Effector memory CD4-positive, alpha-beta T cell (primary cell): ENCODE measurements at regions not wholly inside any gene's neighbourhood (a gene's known extent, or its start where the extent isn't known, plus 50 kb on each side); places are given as distances from the start of the nearest gene placed in this dataset.

Experiments
- DNase-seq, 3 donors: peaks; one replicate each; pipeline ENCODE4 v3.0.0-alpha.2; 2020
- H3K27ac ChIP-seq: 2 replicates; pipeline ENCODE4 v1.7.0; 2013; ENCODE audit warnings: mild to moderate bottlenecking, low read length, moderate library complexity; ENCODE audit not compliant: insufficient read depth, poor library complexity, severe bottlenecking
- H3K27me3 ChIP-seq: replicated peaks from 2 replicates; pipeline ENCODE4 v1.7.0; 2013; ENCODE audit warnings: mild to moderate bottlenecking, low read length; ENCODE audit not compliant: insufficient read depth, control insufficient read depth, poor library complexity, severe bottlenecking
- H3K36me3 ChIP-seq: 2 replicates; pipeline ENCODE4 v1.7.0; 2013; ENCODE audit warnings: mild to moderate bottlenecking, low read length, moderate library complexity; ENCODE audit not compliant: control insufficient read depth, insufficient read depth
- H3K4me1 ChIP-seq: 2 replicates; pipeline ENCODE4 v1.7.0; 2013; ENCODE audit warnings: low read length, mild to moderate bottlenecking; ENCODE audit not compliant: control insufficient read depth, insufficient read depth, poor library complexity, severe bottlenecking
- H3K4me3 ChIP-seq: 2 replicates; pipeline ENCODE4 v1.7.0; 2013; ENCODE audit warnings: low read length, low read depth, mild to moderate bottlenecking; ENCODE audit not compliant: insufficient read depth, poor library complexity, severe bottlenecking
- H3K9me3 ChIP-seq: 2 replicates; pipeline ENCODE4 v1.7.0; 2013; ENCODE audit warnings: mild to moderate bottlenecking, low read length, moderate library complexity; ENCODE audit not compliant: control insufficient read depth

DNA sequence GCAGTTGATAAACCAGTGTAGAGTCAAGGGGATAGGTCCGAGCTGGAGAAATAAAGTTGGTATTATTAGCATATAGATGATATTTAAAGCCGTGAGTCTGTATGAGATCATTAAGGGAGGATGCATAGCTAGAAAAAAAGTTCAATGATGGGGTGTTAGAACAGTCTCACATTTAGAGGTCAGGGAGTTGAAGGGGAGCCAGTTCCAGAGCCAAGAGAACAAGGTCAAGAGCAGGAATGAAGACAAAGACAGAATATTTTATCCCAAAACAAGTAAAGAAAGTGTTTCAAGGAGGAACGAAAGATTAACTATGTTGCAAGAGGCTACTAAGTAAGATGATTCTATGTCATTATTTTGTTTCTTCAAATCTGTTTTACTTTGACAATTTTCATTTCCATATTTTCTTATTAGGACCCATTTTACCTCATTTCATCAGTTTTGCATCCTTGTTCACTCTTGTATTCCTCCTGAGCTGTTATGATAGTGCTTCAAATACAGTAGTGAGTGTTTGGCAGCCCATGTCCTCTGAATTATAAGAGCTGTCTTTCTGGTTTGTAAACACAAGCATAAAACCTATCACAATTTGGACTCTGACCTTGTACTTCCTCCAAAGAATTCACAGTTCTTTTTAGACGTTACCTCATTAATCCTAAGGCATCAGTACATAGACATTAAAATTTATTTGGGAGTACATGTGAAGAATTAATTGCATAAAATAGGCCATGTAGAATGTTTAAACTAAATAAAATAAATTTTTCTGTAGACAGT, 695.7 kb upstream of the NECTIN3 start:
- Histone ChIP-seq H3K4me3 (no peak overlapping the region), H3K9me3 (no peaks in the 10 kb centered on the region), H3K36me3 (no peaks in the 10 kb centered on the region), H3K4me1 (no peaks in the 10 kb centered on the region), H3K27me3 (no peaks in the 10 kb centered on the region), H3K27ac (no peak overlapping the region)
- DNase-seq = no peak

DNA sequence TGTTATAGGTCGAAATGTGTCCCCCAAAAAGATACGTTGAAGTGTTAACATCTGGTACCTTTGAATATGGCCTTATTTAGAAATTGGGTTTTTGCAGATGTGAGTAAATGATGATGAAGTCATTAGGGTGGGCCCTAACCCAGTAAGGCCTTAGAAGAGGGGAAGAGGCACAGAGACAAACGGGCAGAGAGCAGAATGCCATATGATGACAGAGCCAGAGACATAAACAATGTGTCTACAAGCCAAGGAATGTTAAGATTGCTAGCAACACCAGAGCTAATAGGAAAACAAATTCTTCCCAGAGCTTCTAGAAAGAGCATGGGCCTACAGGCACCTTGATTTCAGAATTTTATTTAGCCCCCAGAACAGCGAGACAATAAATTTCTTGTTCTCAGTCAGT, 693.1 kb upstream of the NECTIN3 start:
- no peaks in the 10 kb centered on the region for H3K4me1 ChIP-seq
- no peaks in the 10 kb centered on the region for H3K27me3 ChIP-seq
- DNase-seq = no peak
- H3K9me3 ChIP-seq = no peaks in the 10 kb centered on the region
- H3K4me3 ChIP-seq = no peak overlapping the region
- no peaks in the 10 kb centered on the region for H3K36me3 ChIP-seq
- no peak overlapping the region for H3K27ac ChIP-seq

DNA sequence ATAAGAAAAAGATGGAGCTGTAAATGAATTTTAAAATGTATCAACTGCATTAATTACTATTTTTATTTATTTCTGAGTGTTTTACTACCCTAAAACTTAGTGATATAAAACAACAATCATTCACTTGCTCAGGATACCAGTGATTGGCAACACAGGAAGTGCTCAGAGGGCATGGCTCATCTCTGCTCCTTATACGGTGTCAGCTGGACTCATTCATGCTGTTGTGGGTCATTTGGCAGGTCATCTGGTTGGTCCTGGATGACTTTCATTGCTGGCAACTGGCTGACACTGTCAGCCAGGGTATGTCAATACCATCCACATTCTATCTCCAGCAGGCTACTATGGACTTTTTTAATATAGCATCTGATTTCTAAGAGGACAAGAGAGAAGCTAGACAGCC, 689.6 kb upstream of the NECTIN3 start:
- DNase-seq = no peak
- Histone ChIP-seq H3K36me3 (no peaks in the 10 kb centered on the region), H3K27me3 (no peaks in the 10 kb centered on the region), H3K4me1 (no peaks in the 10 kb centered on the region), H3K9me3 (no peaks in the 10 kb centered on the region), H3K27ac (no peak overlapping the region), H3K4me3 (no peak overlapping the region)

DNA sequence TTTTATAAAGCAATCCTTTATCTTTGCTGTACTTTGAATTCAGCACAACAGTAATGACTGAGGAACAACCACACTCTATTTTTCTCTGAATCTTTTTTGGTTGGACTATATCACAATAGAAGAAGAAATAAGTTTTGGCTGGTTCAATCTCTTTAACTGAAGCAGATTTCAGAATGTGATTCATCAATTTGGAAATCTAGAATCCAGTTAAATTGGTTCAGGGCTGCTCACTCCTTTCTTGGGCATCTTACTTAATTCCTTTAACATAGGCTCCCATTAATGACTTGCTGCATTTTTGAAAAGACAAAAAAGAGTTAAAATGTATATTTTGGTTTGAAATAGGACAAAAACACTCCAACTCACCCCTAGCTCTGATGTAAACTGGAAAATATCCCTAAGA, 688.3 kb upstream of the NECTIN3 start:
- H3K36me3 ChIP-seq = no peaks in the 10 kb centered on the region
- no peak for DNase-seq
- no peaks in the 10 kb centered on the region for H3K27me3 ChIP-seq
- H3K9me3 ChIP-seq = no peaks in the 10 kb centered on the region
- no peaks in the 10 kb centered on the region for H3K4me1 ChIP-seq
- no peak overlapping the region for H3K4me3 ChIP-seq
- no peak overlapping the region for H3K27ac ChIP-seq

DNA sequence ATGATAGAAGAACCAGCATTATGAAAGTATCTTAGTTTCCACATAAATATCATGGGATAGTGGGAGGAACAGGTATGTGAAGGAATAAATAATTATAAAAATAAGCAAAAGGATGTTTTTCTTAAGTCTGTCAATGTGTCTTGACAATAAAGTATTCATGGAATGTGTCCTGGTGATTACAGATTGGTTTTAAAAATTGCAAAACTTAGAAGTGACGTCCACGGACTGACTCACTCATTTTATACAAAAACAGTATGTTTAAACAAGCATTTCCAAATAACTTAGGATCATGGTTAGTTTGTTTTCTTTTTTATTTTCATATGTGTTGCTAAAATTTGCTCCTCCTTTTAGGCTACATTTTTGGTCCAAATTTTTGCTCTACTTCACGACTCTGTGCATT, 687.0 kb upstream of the NECTIN3 start:
- H3K4me1 ChIP-seq = no peaks in the 10 kb centered on the region
- H3K27ac ChIP-seq = no peak overlapping the region
- no peaks in the 10 kb centered on the region for H3K27me3 ChIP-seq
- no peaks in the 10 kb centered on the region for H3K36me3 ChIP-seq
- H3K4me3 ChIP-seq = no peak overlapping the region
- DNase-seq = no peak
- H3K9me3 ChIP-seq = no peaks in the 10 kb centered on the region

DNA sequence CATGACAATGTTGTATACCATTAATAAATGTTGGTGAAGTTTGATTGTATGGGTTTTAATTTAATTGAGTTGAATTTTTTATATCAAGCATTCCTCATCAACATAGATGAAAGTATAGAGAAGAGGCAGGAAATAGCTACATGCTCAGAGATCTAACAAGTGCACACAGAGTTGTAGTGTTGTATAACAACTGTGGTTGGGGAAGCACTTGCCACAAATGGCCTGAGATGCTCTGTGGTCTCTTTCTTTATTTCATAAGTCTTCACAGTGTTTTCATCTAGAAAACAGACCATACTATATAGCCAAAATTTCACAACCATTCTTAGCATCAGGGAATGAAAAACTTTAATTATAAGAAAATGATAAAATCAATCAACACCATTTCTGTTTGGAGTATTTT, 682.6 kb upstream of the NECTIN3 start:
- Histone ChIP-seq H3K27ac (no peak overlapping the region), H3K36me3 (no peaks in the 10 kb centered on the region)
- no peak for DNase-seq

DNA sequence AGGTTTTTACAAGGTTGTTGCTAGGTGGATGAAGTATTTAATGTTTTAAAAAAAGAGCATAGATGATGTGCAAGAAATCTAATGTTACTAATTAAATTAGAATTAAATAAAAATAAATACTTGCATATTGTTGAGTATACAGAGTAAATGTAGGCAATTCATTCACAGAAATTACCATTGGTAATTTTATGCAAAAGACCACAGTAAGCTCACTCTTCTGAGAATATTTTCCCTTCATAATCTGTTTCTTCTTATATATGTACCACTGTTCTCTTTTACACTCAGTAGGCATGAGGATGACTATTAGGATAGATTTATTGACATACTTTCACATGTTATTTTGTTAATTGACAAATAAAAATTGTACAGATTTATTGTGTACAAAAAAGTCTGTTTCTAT, 681.2 kb upstream of the NECTIN3 start:
- Histone ChIP-seq H3K4me3 (no peak overlapping the region), H3K9me3 (no peaks in the 10 kb centered on the region), H3K36me3 (no peaks in the 10 kb centered on the region), H3K27me3 (no peaks in the 10 kb centered on the region), H3K27ac (no peak overlapping the region), H3K4me1 (no peaks in the 10 kb centered on the region)
- no peak for DNase-seq

More for the DNA sequence above, 682.6 kb upstream of the NECTIN3 start:
- Histone ChIP-seq H3K4me1 (no peaks in the 10 kb centered on the region), H3K27me3 (no peaks in the 10 kb centered on the region), H3K4me3 (no peak overlapping the region), H3K9me3 (no peaks in the 10 kb centered on the region)

DNA sequence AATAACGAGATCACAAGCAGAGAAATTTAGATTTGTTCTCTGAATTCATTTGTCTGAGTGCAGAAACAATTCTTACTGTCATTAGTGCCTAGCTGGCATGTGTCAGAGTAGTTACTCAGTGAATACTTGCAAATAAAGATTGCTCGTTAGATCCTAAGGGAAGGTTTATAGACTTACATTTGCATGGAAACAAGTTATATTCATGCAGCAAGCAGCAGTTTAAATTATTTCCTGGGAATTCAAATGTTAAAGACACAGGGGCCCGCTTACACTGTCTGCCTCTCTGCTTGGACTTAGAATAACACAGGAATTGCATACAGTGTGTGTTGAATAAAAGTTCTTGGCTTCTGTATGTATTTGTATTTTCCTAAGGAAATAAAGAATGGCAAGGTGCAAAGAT, 680.6 kb upstream of the NECTIN3 start:
- Histone ChIP-seq H3K9me3 (no peaks in the 10 kb centered on the region), H3K27me3 (no peaks in the 10 kb centered on the region), H3K4me3 (no peak overlapping the region), H3K27ac (no peak overlapping the region), H3K4me1 (no peaks in the 10 kb centered on the region), H3K36me3 (no peaks in the 10 kb centered on the region)
- DNase-seq = no peak

DNA sequence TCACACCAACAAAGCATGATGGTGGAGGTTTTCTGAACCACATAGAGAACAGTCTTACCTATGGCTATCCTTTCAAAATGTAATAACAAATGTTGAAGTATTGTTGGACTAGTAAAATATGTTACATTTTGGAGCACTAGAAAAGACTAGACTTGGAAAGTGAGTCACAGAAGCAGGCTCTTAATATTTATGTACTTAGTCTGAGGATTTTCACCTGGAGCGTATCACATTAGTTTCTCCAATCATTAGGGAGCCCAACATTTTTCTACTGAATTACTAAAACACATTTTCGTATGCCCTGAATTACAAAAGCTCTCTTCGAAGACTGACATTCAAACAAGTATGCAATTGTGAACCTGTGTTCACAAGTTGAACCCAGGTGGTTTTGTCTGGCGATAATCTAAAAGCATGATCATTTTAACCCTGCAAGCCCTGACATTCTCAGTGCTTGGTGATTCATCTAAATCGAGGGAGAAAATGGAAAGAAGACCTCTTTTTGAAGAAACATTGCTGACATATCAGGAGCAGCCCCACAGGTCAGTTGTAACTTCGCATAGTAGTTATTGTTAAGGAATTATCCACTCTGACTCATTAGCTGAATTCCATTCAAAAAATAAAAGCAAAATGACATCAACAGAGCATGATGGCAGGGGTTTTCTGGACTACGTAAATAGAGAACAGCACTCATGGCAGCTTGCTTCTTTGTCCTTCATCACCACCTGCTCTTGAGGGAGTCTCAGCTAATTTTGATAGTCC, 679.8 kb upstream of the NECTIN3 start:
- no peak for DNase-seq
- Histone ChIP-seq H3K27ac (no peak overlapping the region), H3K9me3 (no peaks in the 10 kb centered on the region), H3K27me3 (no peaks in the 10 kb centered on the region), H3K4me3 (no peak overlapping the region), H3K36me3 (no peaks in the 10 kb centered on the region), H3K4me1 (no peaks in the 10 kb centered on the region)

DNA sequence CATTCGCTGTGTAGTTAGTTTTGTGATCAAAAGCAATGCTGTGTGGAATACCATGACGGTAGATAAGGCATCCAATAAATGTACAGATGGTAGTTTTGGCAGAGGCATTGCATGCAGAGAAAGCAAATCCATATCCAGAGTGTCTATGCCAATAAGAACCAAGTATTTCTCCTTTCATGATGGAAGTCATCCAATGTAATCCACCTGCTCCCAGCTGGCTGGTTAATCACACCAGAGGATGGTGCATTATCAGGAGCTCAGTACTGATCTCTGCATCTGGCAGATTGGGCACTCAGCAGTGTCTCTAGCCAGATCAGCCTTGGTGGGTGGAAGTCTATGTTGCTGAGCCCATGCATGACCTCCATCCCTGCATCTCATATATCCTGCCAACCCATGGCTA, 677.7 kb upstream of the NECTIN3 start:
- Histone ChIP-seq H3K4me3 (no peak overlapping the region), H3K9me3 (no peaks in the 10 kb centered on the region), H3K27me3 (no peaks in the 10 kb centered on the region), H3K4me1 (no peaks in the 10 kb centered on the region), H3K36me3 (no peaks in the 10 kb centered on the region), H3K27ac (no peak overlapping the region)
- no peak for DNase-seq
